ENCODE measurements at regions not wholly inside any gene's neighbourhood (a gene's known extent, or its start where the extent isn't known, plus 50 kb on each side); places are given as distances from the start of the nearest gene placed in this dataset.

- TF ChIP-seq KDM5A (IDR thresholded peaks at IDR 0.05) (no peak), POLR2A (IDR thresholded peaks at IDR 0.05; ENCODE audit: low read length) (no peak), EP300 (IDR thresholded peaks at IDR 0.05) (no peak), SREBF2 (IDR thresholded peaks at IDR 0.05) (no peak), RNF2 (IDR thresholded peaks at IDR 0.05; ENCODE audit: borderline replicate concordance, low read depth) (no peak)
These were observed 237.6 kb downstream of the ETS1 start for GRCh38 chr11:128349650-128350299.
